ENCODE measurements at regions not wholly inside any gene's neighbourhood (a gene's known extent, or its start where the extent isn't known, plus 50 kb on each side); places are given as distances from the start of the nearest gene placed in this dataset.

DNA sequence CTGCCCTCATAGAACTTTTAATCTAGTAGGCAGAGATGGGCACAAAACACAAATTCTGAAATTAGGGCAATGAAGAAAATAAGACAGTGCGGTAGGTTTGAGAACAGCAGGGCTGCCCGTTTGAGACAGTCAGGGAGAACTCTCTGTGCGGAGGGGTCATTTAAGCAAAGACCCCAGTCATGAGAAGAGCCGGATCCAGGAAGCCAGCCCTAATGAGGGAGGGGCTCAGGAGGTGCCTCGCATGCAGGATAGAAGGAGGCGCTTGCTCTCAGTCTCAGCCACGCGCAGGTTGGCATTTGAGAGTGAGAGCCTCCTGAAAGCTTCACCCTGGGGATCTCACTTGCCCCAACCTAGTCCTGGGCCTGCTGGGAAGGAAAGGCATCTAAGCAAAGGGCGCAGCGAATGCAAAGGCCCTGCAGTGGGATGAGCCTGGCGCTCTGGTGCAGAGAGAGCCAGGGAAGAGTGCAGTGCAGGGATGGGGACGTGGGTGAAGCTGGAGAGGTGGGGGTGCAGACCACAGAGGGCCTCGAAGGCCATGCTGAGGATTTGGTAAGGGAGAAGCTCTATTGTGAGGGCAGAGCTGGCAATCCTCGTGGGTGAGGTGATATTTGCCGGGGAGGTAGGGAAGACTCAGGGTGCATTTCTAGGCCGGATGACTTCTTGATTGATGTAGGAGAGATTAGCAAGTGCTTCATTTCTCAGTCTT lies 130.0 kb upstream of the PTPN1 start:
- Mint-ChIP-seq H3K27ac (peak overlapping the region in 1 of 3 donors; percentile 65), H3K4me1 (peaks cover 11 to 12% (median 12%) of the 10 kb centered on the region in 3 donors), H3K4me3 (no peak overlapping the region), H3K27me3 (peaks cover 10% of the 10 kb centered on the region), H3K36me3 (no peaks in the 10 kb centered on the region), H3K9me3 (peaks cover 0 to 2% (median 0%) of the 10 kb centered on the region in 3 donors)

- Mint-ChIP-seq H3K4me1 (peaks cover 12 to 13% (median 12%) of the 10 kb centered on the region in 3 donors), H3K27me3 (peaks cover 14% of the 10 kb centered on the region), H3K9me3 (peaks cover 0 to 2% (median 0%) of the 10 kb centered on the region in 3 donors), H3K36me3 (peaks cover 3% of the 10 kb centered on the region), H3K4me3 (no peak overlapping the region), H3K27ac (no peak overlapping the region)
Measured at GRCh38 chr20:50380697-50381040, 129.5 kb upstream of the PTPN1 start.

GRCh38 chr20:50381075-50381732 lies 129.0 kb upstream of the PTPN1 start:
- peaks cover 18% of the 10 kb centered on the region for H3K27me3 Mint-ChIP-seq
- H3K27ac Mint-ChIP-seq, result peak overlapping the region in 1 of 3 donors; percentile 7
- peaks cover 12 to 15% (median 14%) of the 10 kb centered on the region in 3 donors for H3K4me1 Mint-ChIP-seq
- H3K36me3 Mint-ChIP-seq, result peaks cover 5% of the 10 kb centered on the region
- peak overlapping the region in 1 of 4 donors; percentile 10 for H3K4me3 Mint-ChIP-seq
- H3K9me3 Mint-ChIP-seq, result peaks cover 0 to 2% (median 0%) of the 10 kb centered on the region in 3 donors

- H3K4me1 Mint-ChIP-seq, result peaks cover 14 to 17% (median 16%) of the 10 kb centered on the region in 3 donors
- H3K27ac Mint-ChIP-seq, result peak overlapping the region in 1 of 3 donors; percentile 7
- peak overlapping the region; percentile 21 to 91 (median 82) for H3K4me3 Mint-ChIP-seq
- peaks cover 0 to 2% (median 0%) of the 10 kb centered on the region in 3 donors for H3K9me3 Mint-ChIP-seq
- H3K36me3 Mint-ChIP-seq, result peaks cover 5% of the 10 kb centered on the region
- H3K27me3 Mint-ChIP-seq, result peaks cover 20% of the 10 kb centered on the region
Measured at GRCh38 chr20:50381771-50382593, 128.2 kb upstream of the PTPN1 start.

DNA sequence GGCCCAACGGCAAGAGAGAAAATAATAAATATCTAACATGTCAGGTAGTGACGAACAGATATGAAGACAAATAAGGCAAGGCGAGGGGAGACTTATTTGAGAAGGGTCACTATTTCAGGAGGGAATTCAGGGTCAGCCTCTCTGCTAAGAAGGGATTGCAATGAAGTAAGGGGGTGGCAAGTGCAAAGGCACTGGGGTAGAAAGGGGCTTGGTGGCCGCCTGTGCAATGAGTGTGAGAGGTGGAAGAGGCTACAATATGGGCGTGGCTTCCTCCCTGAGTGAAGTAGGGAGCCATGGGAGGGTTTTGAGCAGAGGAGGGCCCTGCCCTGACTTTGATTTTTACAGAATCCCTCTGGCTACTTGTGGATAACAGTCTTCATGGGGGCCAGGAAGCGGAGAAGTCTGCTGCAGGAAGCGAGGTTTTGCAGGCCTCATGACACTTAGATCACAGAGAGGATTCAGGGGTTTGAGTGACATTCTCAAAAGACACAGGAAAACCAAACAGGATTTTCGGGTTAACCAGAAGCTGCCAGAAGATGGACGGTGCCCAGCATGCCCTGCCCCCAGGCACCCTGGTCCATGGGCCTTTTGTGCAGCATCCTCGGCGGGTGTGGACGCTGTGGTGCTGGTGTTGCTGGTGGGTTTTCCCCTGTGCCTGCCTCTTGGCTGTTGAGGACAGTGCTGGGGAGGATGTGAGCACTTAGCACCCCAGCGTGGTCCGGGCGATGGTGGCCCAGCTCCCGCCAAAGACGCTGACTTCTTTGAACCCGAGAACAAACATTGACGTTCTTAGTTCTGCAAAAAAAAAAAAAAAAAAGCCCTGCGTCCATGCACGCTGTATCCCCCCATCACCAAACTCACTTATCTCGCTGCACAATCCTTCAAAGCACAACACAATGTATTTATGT lies 124.2 kb upstream of the PTPN1 start:
- Mint-ChIP-seq H3K4me1 (peaks cover 13 to 17% (median 14%) of the 10 kb centered on the region in 3 donors), H3K27me3 (peaks cover 33% of the 10 kb centered on the region), H3K9me3 (no peaks in the 10 kb centered on the region), H3K36me3 (peaks cover 5% of the 10 kb centered on the region), H3K4me3 (no peak overlapping the region), H3K27ac (peak overlapping the region in 1 of 3 donors; percentile 16)

DNA sequence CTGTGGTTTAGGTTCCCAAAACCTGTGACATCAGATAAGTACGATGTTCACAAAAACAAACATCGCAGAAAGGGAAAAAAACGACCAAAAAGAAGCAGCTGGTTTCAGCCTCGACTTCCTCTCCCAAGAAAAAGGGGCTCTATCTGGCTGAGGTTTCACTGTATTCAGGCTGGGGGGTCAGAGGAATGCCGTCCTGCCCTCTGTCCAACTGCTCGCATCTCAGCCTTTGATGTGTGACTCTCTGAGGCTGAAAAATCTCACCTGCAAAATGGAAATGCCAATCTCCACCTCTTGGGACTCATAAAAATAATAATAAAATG lies 123.6 kb upstream of the PTPN1 start:
- no peak overlapping the region for H3K27ac Mint-ChIP-seq
- H3K36me3 Mint-ChIP-seq, result peaks cover 6% of the 10 kb centered on the region
- H3K4me3 Mint-ChIP-seq, result no peak overlapping the region
- peaks cover 9 to 17% (median 10%) of the 10 kb centered on the region in 3 donors for H3K4me1 Mint-ChIP-seq
- H3K9me3 Mint-ChIP-seq, result no peaks in the 10 kb centered on the region
- peaks cover 33% of the 10 kb centered on the region for H3K27me3 Mint-ChIP-seq

DNA sequence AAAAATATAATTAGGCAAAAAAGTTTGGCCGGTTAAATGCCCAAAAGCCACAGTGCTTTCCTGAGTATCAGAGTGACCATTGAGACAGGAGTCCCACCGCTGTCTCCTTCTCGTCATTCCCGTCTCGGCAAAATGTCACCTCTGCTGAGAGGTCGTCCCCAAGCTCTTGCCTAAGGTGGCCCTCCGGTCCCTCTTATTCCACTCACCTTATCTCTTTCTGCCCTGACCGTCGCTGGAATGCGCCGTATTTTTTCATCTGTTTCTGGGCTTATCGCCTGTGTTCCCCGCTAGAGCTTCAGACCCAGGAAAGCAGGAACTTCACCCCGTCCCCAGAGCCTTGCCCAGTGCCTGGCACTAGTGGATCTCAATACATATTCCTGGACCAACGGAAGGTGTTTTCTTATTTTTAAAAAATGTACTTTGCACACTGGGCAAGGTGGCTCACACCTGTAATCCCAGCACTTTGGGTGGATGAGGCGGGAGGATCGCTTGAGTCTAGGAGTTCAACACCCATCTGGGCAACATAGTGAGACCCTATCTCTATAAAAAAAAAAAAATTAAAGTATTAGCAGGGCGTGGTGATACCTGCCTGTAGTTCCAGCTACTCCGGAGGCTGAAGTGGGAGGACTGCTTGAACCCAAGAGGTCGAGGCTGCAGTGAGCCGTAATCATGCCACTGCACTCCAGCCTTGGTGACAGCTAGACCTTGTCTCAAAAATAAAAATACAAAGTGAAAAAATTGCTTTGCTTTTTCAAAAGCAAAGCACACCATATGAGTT lies 122.8 kb upstream of the PTPN1 start:
- peak overlapping the region in 1 of 3 donors; percentile 76 for H3K27ac Mint-ChIP-seq
- H3K9me3 Mint-ChIP-seq, result no peaks in the 10 kb centered on the region
- peaks cover 6% of the 10 kb centered on the region for H3K36me3 Mint-ChIP-seq
- peak overlapping the region in 1 of 4 donors; percentile 41 for H3K4me3 Mint-ChIP-seq
- H3K4me1 Mint-ChIP-seq, result peaks cover 3 to 12% (median 4%) of the 10 kb centered on the region in 3 donors
- H3K27me3 Mint-ChIP-seq, result peaks cover 33% of the 10 kb centered on the region

GRCh38 chr20:50387996-50388332 lies 122.2 kb upstream of the PTPN1 start:
- peaks cover 2 to 12% (median 4%) of the 10 kb centered on the region in 3 donors for H3K4me1 Mint-ChIP-seq
- peaks cover 6% of the 10 kb centered on the region for H3K36me3 Mint-ChIP-seq
- peaks cover 33% of the 10 kb centered on the region for H3K27me3 Mint-ChIP-seq
- peak overlapping the region in 1 of 3 donors; percentile 76 for H3K27ac Mint-ChIP-seq
- H3K9me3 Mint-ChIP-seq, result no peaks in the 10 kb centered on the region
- no peak overlapping the region for H3K4me3 Mint-ChIP-seq

- Mint-ChIP-seq H3K9me3 (no peaks in the 10 kb centered on the region), H3K27ac (peak overlapping the region in 1 of 3 donors; percentile 4), H3K4me1 (peaks cover 2 to 5% (median 4%) of the 10 kb centered on the region in 3 donors), H3K27me3 (peaks cover 33% of the 10 kb centered on the region), H3K4me3 (no peak overlapping the region), H3K36me3 (peaks cover 6% of the 10 kb centered on the region)
Measured at GRCh38 chr20:50388733-50389437, 121.3 kb upstream of the PTPN1 start.

DNA sequence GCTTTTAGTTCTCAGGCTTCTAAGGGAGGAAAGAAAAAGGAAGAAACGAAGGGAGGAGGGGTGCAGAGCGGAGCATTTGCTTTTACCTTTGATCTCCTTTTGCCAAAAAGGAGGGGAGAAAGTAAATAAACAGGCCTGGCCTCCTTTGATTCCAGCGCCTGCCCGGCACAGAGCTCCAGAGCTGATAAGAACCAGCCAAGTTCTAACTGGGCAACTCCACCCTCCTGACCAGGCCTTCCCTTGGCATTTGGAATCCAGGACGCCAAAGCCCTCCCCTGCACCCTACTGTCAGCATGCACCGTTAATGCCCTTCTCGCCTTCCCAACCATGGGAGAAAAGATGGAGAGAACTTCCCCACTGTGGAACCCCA lies 120.8 kb upstream of the PTPN1 start:
- no peak overlapping the region for H3K27ac Mint-ChIP-seq
- peaks cover 33% of the 10 kb centered on the region for H3K27me3 Mint-ChIP-seq
- H3K36me3 Mint-ChIP-seq, result peaks cover 6% of the 10 kb centered on the region

DNA sequence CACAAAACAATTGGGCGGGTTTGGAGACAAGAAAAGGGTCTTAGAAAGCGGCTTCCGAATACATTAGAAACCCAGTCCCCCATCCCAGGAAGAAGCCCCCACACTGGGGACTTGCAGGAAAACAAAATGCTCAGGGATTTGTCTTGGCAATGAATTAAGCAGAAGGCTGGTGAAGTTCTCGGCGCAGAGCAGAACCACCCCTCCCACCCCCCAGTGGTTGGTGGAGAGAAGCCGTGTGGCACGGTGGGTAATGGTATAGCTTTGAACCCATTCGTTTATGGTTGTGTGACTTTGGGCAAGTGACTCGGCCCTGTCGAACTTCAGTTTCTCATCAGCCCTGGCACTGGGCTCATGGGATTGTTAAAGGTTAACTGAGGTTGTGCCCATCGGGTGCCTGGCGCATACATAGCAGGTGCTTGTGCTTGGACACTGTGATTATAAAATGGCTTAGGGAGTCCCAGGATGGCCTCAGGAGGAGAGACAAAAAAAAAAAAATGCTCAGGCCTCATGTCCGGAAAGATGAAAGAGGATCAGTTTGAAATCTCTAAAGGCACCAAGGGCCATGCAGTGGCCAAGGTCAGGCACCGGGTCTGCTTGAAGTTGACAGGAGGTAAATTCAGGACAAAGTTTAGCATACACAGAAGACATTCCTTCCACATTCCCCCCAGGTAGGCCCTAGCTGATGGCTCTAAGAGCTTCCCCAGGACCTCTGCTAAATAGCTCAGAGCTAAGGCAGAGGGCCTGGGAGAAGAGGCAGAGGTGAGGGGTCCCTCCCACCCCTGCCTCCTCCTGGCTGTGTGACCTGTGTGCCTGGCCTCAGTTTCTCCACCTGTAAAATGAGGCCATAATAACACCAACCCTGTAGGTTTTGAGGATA lies 120.1 kb upstream of the PTPN1 start:
- H3K4me3 Mint-ChIP-seq, result no peak overlapping the region
- H3K9me3 Mint-ChIP-seq, result no peaks in the 10 kb centered on the region
- peaks cover 6% of the 10 kb centered on the region for H3K36me3 Mint-ChIP-seq
- peaks cover 28% of the 10 kb centered on the region for H3K27me3 Mint-ChIP-seq
- peaks cover 8 to 9% (median 9%) of the 10 kb centered on the region in 3 donors for H3K4me1 Mint-ChIP-seq
- no peak overlapping the region for H3K27ac Mint-ChIP-seq

More for the DNA sequence above, 120.8 kb upstream of the PTPN1 start:
- Mint-ChIP-seq H3K4me3 (no peak overlapping the region), H3K9me3 (no peaks in the 10 kb centered on the region), H3K4me1 (peaks cover 2 to 5% (median 4%) of the 10 kb centered on the region in 3 donors)

DNA sequence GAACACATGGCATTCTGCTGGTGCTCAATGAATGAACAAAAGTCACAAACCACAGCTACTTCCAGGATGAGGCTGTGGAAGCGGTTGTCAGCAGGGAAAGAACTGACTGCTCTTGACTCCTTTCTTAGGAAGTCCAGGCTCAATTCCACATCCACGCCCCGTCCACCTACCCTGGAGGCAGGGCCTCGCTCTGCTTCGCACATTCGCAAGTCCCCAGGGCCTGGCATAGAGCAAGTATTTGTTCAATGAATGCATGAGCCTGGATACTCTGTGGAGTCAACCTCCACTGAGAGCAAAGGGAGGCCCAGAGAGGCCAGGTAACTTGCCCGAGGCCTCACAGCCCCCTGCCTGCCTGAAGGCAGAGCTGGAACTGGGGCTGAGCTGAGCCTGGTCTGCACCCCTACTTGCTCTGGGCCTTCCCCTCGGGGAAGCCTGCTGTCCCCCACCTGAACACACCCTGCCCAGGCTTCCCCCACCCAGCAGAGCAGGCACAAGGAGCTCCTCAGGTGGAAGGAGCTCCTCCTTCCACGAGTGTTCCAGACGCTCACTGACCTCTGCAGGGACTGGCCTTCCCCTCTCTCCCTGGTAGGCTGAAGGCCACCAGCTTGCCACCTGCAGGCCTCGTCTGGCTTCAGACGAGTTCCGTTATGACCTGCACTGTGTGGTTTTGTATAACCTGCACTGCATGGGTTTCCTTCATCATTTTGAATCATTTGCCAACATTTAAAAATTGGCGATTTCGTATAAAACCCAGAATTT lies 119.3 kb upstream of the PTPN1 start:
- H3K4me1 Mint-ChIP-seq, result peaks cover 5 to 9% (median 8%) of the 10 kb centered on the region in 3 donors
- peaks cover 1% of the 10 kb centered on the region for H3K36me3 Mint-ChIP-seq
- H3K27me3 Mint-ChIP-seq, result peaks cover 22% of the 10 kb centered on the region
- no peak overlapping the region for H3K4me3 Mint-ChIP-seq
- H3K9me3 Mint-ChIP-seq, result no peaks in the 10 kb centered on the region
- no peak overlapping the region for H3K27ac Mint-ChIP-seq

Measured in IgD-negative memory B cell (primary cell).